RWPE1 (cell line): ENCODE measurements at regions not wholly inside any gene's neighbourhood (a gene's known extent, or its start where the extent isn't known, plus 50 kb on each side); places are given as distances from the start of the nearest gene placed in this dataset.
"Not testable (repeated sequence)": the region's sequence is repeated elsewhere in the genome, so short reads cannot be mapped to it uniquely, and the experiment has no call there.

Experiments
- CTCF ChIA-PET: fragments of 350-600 bp; sonication (Branson Sonifier 250); formaldehyde crosslinking; extraction: SDS; loops from one replicate; lab custom pipeline; 2021; lab: Yijun Ruan, JAX
- POLR2A ChIA-PET: fragments of 400-600 bp; formaldehyde crosslinking; extraction: SDS; loops from one replicate; lab custom pipeline; 2020; ENCODE audit warnings: antibody characterized with exemption; ENCODE audit not compliant: low non-redundant PET; lab: Yijun Ruan, JAX
- DNase-seq: peaks from one replicate; pipeline ENCODE4 v3.0.0; 2012; ENCODE audit warnings: low spot score
- H3K27ac ChIP-seq: fragments of 450-650 bp; 2 replicates; pipeline ENCODE4 v1.5.1; 2017
- CTCF ChIP-seq: fragments of 450-650 bp; conservative IDR thresholded peaks from 2 replicates; pipeline ENCODE4 v1.5.1; 2017; ENCODE audit warnings: low read depth, mild to moderate bottlenecking

- DNase-seq: no peak
- no peak for TF ChIP-seq CTCF
- H3K27ac ChIP-seq: no peak overlapping the region
- ChIA-PET CTCF (no interaction called here), POLR2A (no interaction called here)
Observed at GRCh38 chr5:155807884-155808576, 518.9 kb upstream of the SGCD start.

- no peak for DNase-seq
- ChIA-PET POLR2A (no interaction called here), CTCF (interaction anchor here (0.5 kb wide), 1 partner anchor 14 kb away, joined by 3 read pairs; no protein-coding TSS in a partner anchor)
- TF ChIP-seq CTCF: no peak
- H3K27ac ChIP-seq: no peak overlapping the region
Observed at GRCh38 chr5:155815248-155815647, 511.7 kb upstream of the SGCD start.

GRCh38 chr5:155822177-155822576 is 504.8 kb upstream of the SGCD start:
- ChIA-PET CTCF (no interaction called here), POLR2A (no interaction called here)
- TF ChIP-seq CTCF: no peak
- H3K27ac ChIP-seq: no peak overlapping the region
- DNase-seq: no peak

- no peak for DNase-seq
- no peak for TF ChIP-seq CTCF
- CTCF ChIA-PET: no interaction called here
- H3K27ac ChIP-seq: no peak overlapping the region
- POLR2A ChIA-PET: no interaction called here
Observed at GRCh38 chr5:155826611-155827507, 500.1 kb upstream of the SGCD start.

- CTCF ChIA-PET: not testable (repeated sequence)
Observed at GRCh38 chr5:155827508-155827815, 499.5 kb upstream of the SGCD start.

GRCh38 chr5:155827949-155828348 is 499.0 kb upstream of the SGCD start:
- no peak for TF ChIP-seq CTCF
- ChIA-PET CTCF (no interaction called here), POLR2A (no interaction called here)
- DNase-seq: no peak
- no peak overlapping the region for H3K27ac ChIP-seq

More at GRCh38 chr5:155827508-155827815, 499.5 kb upstream of the SGCD start:
- DNase-seq, POLR2A ChIA-PET, H3K27ac ChIP-seq: not testable (repeated sequence)

GRCh38 chr5:155831491-155831890 is 495.5 kb upstream of the SGCD start:
- H3K27ac ChIP-seq: no peak overlapping the region
- CTCF ChIA-PET: interaction anchor here (0.6 kb wide), 1 partner anchor 40 kb away, joined by 3 read pairs; no protein-coding TSS in a partner anchor
- DNase-seq: no peak
- POLR2A ChIA-PET: no interaction called here
- no peak for TF ChIP-seq CTCF
